ENCODE measurements at regions not wholly inside any gene's neighbourhood (a gene's known extent, or its start where the extent isn't known, plus 50 kb on each side); places are given as distances from the start of the nearest gene placed in this dataset.
"Not testable (repeated sequence)": the region's sequence is repeated elsewhere in the genome, so short reads cannot be mapped to it uniquely, and the experiment has no call there.

GRCh38 chr3:195988764-195989163 lies 80.4 kb upstream of the TNK2 start:
- 72% methylated on average over 2 of the region's 7 CpGs for WGBS (ENCODE audit: insufficient coverage)
- H3K36me3 ChIP-seq (ENCODE audit: control insufficient read depth, insufficient read depth, low read length); H3K4me3 ChIP-seq (ENCODE audit: low read length); H3K4me1 ChIP-seq (ENCODE audit: control insufficient read depth, insufficient read depth, low read length); H3K27ac ChIP-seq (ENCODE audit: low read length); DNase-seq; H3K27me3 ChIP-seq (ENCODE audit: control insufficient read depth, insufficient read depth, low read length); H3K9me3 ChIP-seq (replicated peaks; ENCODE audit: control insufficient read depth, low read depth, low read length): not testable (repeated sequence)

DNA sequence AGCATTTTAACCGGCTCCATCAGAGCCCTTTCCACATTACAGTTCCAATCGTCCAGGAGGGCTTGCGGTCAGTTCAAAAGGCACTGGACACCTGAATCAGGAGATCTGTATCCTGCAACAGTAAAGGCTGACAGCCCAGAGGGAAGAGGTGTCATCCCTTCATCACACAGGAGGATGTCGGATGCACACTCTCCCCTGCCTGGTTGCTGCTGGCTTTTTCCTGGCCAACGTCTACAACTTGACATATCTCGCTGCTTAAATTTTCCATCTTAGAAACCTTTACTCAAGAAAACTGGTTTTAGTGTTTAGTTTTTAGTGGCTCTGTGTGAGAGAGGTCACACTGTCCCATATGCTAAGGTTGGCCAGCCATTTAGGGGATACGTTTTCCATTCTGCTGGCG lies 78.7 kb upstream of the TNK2 start:
- not testable (repeated sequence) for DNase-seq; H3K27ac ChIP-seq (ENCODE audit: low read length); H3K4me3 ChIP-seq (ENCODE audit: low read length); H3K36me3 ChIP-seq (ENCODE audit: control insufficient read depth, insufficient read depth, low read length); H3K9me3 ChIP-seq (replicated peaks; ENCODE audit: control insufficient read depth, low read depth, low read length); H3K27me3 ChIP-seq (ENCODE audit: control insufficient read depth, insufficient read depth, low read length); H3K4me1 ChIP-seq (ENCODE audit: control insufficient read depth, insufficient read depth, low read length)
- WGBS (ENCODE audit: insufficient coverage) = no CpG with 5 or more reads among the region's 8 CpGs

DNA sequence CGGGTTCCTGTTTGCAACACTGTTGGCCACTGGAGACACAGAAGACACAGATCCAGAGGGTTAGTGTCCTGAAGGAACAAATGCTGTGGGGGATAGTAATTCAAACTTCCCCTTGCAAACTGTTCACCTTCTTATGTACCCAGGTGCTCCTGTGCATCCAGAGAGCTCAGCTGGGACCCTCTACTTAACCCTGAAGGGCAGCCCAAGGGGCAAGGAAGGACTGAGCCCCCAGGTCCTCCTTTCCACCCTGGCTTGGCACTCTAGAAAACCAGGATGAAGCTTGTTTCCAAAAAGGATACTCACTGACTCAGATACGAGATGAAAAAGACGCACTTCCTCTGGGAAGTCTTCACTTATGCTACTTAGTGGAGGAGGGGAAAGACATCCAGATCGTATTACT lies 78.2 kb upstream of the TNK2 start:
- H3K4me3 ChIP-seq (ENCODE audit: low read length); H3K27ac ChIP-seq (ENCODE audit: low read length); H3K36me3 ChIP-seq (ENCODE audit: control insufficient read depth, insufficient read depth, low read length); H3K9me3 ChIP-seq (replicated peaks; ENCODE audit: control insufficient read depth, low read depth, low read length); H3K4me1 ChIP-seq (ENCODE audit: control insufficient read depth, insufficient read depth, low read length); DNase-seq; H3K27me3 ChIP-seq (ENCODE audit: control insufficient read depth, insufficient read depth, low read length): not testable (repeated sequence)
- WGBS (ENCODE audit: insufficient coverage) = no CpG with 5 or more reads among the region's 4 CpGs

DNA sequence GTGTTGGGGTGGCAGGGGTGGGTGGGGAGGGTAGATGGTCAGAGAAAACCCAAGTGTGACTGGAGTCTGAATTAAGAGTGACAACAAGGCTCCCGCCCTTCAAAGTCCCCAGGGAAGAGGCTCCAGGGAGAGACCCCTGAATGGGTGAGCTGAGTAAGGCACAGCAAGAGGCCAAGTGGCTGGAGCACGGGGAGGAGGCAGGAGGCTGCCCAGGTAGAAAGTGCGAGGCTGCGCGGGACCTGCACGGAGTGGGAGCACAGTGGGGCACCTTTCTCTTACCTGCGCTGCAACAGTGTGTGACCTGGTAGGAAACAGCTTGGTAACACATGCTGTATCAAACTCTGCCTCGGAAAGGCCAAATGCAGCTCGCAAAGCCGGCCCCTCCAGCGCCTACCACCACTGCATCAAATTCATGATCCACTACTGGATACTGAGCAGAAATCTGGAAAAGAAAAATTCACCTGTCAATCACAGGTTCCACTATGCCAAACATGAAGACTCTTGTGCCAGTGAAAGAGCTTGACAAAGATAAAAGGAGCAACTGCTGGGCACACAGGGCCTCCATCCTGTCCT lies 77.1 kb upstream of the TNK2 start:
- not testable (repeated sequence) for H3K36me3 ChIP-seq (ENCODE audit: control insufficient read depth, insufficient read depth, low read length)

GRCh38 chr3:195984392-195985030 lies 76.2 kb upstream of the TNK2 start:
- 93% methylated on average over 9 of the region's 12 CpGs for WGBS (ENCODE audit: insufficient coverage)
- peaks cover 13% of the 10 kb centered on the region for H3K36me3 ChIP-seq (ENCODE audit: control insufficient read depth, insufficient read depth, low read length)
- H3K9me3 ChIP-seq (replicated peaks; ENCODE audit: control insufficient read depth, low read depth, low read length) = not testable (repeated sequence)

More for the DNA sequence above, 77.1 kb upstream of the TNK2 start:
- WGBS (ENCODE audit: insufficient coverage) = no CpG with 5 or more reads among the region's 11 CpGs
- H3K27ac ChIP-seq (ENCODE audit: low read length); H3K27me3 ChIP-seq (ENCODE audit: control insufficient read depth, insufficient read depth, low read length); H3K4me3 ChIP-seq (ENCODE audit: low read length); DNase-seq; H3K9me3 ChIP-seq (replicated peaks; ENCODE audit: control insufficient read depth, low read depth, low read length); H3K4me1 ChIP-seq (ENCODE audit: control insufficient read depth, insufficient read depth, low read length): not testable (repeated sequence)

GRCh38 chr3:195983880-195984279 lies 75.5 kb upstream of the TNK2 start:
- not testable (repeated sequence) for H3K27ac ChIP-seq (ENCODE audit: low read length); H3K4me1 ChIP-seq (ENCODE audit: control insufficient read depth, insufficient read depth, low read length); H3K4me3 ChIP-seq (ENCODE audit: low read length); H3K9me3 ChIP-seq (replicated peaks; ENCODE audit: control insufficient read depth, low read depth, low read length); H3K27me3 ChIP-seq (ENCODE audit: control insufficient read depth, insufficient read depth, low read length); DNase-seq
- 90% methylated on average over 16 of the region's 16 CpGs for WGBS (ENCODE audit: insufficient coverage)
- H3K36me3 ChIP-seq (ENCODE audit: control insufficient read depth, insufficient read depth, low read length) = peaks cover 16% of the 10 kb centered on the region

More at GRCh38 chr3:195984392-195985030, 76.2 kb upstream of the TNK2 start:
- H3K27ac ChIP-seq (ENCODE audit: low read length); H3K4me1 ChIP-seq (ENCODE audit: control insufficient read depth, insufficient read depth, low read length); H3K4me3 ChIP-seq (ENCODE audit: low read length); H3K27me3 ChIP-seq (ENCODE audit: control insufficient read depth, insufficient read depth, low read length); DNase-seq: not testable (repeated sequence)

GRCh38 chr3:195982754-195983153 lies 74.4 kb upstream of the TNK2 start:
- WGBS (ENCODE audit: insufficient coverage) = 98% methylated on average over 8 of the region's 17 CpGs
- not testable (repeated sequence) for H3K4me1 ChIP-seq (ENCODE audit: control insufficient read depth, insufficient read depth, low read length); H3K27me3 ChIP-seq (ENCODE audit: control insufficient read depth, insufficient read depth, low read length); H3K4me3 ChIP-seq (ENCODE audit: low read length); H3K27ac ChIP-seq (ENCODE audit: low read length); DNase-seq; H3K9me3 ChIP-seq (replicated peaks; ENCODE audit: control insufficient read depth, low read depth, low read length)
- peaks cover 16% of the 10 kb centered on the region for H3K36me3 ChIP-seq (ENCODE audit: control insufficient read depth, insufficient read depth, low read length)

- peaks cover 16% of the 10 kb centered on the region for H3K36me3 ChIP-seq (ENCODE audit: control insufficient read depth, insufficient read depth, low read length)
- not testable (repeated sequence) for H3K27ac ChIP-seq (ENCODE audit: low read length); DNase-seq
Measured at GRCh38 chr3:195981778-195982177, 73.4 kb upstream of the TNK2 start.

DNA sequence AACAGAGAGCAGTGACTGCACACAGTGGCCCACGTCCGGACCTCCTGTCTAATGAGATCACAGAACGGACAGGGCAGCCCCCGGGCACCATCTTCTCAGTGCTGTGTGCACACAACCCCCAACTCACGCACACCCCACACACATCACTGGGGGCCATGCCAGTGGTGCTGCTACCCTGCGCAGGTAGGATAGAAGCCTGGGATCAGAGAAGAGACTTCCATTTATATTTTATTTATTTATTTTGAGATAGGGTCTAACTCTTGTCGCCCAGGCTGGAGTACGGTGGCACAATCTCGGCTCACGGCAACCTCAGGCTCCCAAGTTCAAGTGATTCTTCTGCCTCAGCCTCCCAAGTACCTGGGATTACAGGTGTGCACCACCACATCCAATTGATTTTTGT lies 71.5 kb upstream of the TNK2 start:
- not testable (repeated sequence) for H3K4me1 ChIP-seq (ENCODE audit: control insufficient read depth, insufficient read depth, low read length); H3K27ac ChIP-seq (ENCODE audit: low read length); H3K4me3 ChIP-seq (ENCODE audit: low read length); H3K9me3 ChIP-seq (replicated peaks; ENCODE audit: control insufficient read depth, low read depth, low read length); H3K27me3 ChIP-seq (ENCODE audit: control insufficient read depth, insufficient read depth, low read length); DNase-seq
- H3K36me3 ChIP-seq (ENCODE audit: control insufficient read depth, insufficient read depth, low read length) = peaks cover 21% of the 10 kb centered on the region
- WGBS (ENCODE audit: insufficient coverage) = no CpG with 5 or more reads among the region's 10 CpGs

More at GRCh38 chr3:195981778-195982177, 73.4 kb upstream of the TNK2 start:
- H3K9me3 ChIP-seq (replicated peaks; ENCODE audit: control insufficient read depth, low read depth, low read length); H3K4me3 ChIP-seq (ENCODE audit: low read length); H3K4me1 ChIP-seq (ENCODE audit: control insufficient read depth, insufficient read depth, low read length); H3K27me3 ChIP-seq (ENCODE audit: control insufficient read depth, insufficient read depth, low read length): not testable (repeated sequence)
- 86% methylated on average over 4 of the region's 7 CpGs for WGBS (ENCODE audit: insufficient coverage)

DNA sequence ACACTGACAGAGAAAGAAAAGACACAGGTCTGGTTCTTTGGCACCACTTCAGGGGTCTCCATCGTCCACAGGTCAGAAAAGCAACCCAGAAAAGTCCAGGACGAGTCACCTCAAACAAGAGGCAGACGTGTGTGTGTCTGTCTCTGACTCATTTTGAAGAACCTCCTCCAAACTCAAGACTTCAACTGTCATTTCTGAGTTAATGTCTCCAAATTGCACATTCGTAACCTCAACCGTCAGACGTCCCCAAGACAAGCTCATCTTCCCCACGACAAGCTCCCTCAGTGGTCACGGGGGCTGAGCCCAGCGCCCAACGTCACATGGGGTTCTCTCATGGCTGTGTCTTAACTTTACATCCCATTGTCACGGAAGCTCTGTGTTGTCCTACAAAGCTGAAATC lies 70.2 kb upstream of the TNK2 start:
- WGBS (ENCODE audit: insufficient coverage) = no CpG with 5 or more reads among the region's 11 CpGs
- H3K9me3 ChIP-seq (replicated peaks; ENCODE audit: control insufficient read depth, low read depth, low read length); H3K4me1 ChIP-seq (ENCODE audit: control insufficient read depth, insufficient read depth, low read length); H3K27ac ChIP-seq (ENCODE audit: low read length); H3K27me3 ChIP-seq (ENCODE audit: control insufficient read depth, insufficient read depth, low read length); DNase-seq; H3K4me3 ChIP-seq (ENCODE audit: low read length): not testable (repeated sequence)
- peaks cover 23% of the 10 kb centered on the region for H3K36me3 ChIP-seq (ENCODE audit: control insufficient read depth, insufficient read depth, low read length)

DNA sequence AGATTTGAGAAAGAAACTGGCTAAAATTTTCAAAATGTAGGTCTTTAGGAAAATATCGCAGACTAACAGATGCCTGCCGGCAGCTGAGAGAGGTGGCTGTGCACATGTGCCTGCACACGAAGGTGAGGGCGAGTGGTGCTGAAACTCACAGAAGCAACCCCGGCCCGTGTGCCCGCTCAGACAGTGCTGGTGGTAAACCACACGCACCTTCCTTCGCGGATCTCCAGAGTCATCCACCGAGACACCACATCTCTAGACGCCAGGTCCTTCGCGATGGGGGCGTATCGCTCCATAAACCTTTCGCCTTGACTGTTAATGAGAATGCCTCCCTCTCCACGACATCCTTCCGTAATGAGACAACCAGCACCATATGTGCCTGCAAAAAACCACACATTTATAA lies 68.5 kb upstream of the TNK2 start:
- not testable (repeated sequence) for H3K27me3 ChIP-seq (ENCODE audit: control insufficient read depth, insufficient read depth, low read length); H3K4me1 ChIP-seq (ENCODE audit: control insufficient read depth, insufficient read depth, low read length); H3K9me3 ChIP-seq (replicated peaks; ENCODE audit: control insufficient read depth, low read depth, low read length); DNase-seq; H3K27ac ChIP-seq (ENCODE audit: low read length); H3K4me3 ChIP-seq (ENCODE audit: low read length)
- H3K36me3 ChIP-seq (ENCODE audit: control insufficient read depth, insufficient read depth, low read length) = peaks cover 17% of the 10 kb centered on the region
- WGBS (ENCODE audit: insufficient coverage) = no CpG with 5 or more reads among the region's 19 CpGs

Measured in muscle of leg (tissue), 3 donors.